ENCODE measurements at regions not wholly inside any gene's neighbourhood (a gene's known extent, or its start where the extent isn't known, plus 50 kb on each side); places are given as distances from the start of the nearest gene placed in this dataset.

- TF ChIP-seq CTCF (IDR thresholded peaks at IDR 0.05), result no peak
- no peak for TF ChIP-seq POLR2A (IDR thresholded peaks at IDR 0.05)
Measured at GRCh38 chr6:168208402-168208801, 111.2 kb downstream of the DACT2 start.
